Suprapubic skin (tissue), 4 donors: ENCODE measurements at regions not wholly inside any gene's neighbourhood (a gene's known extent, or its start where the extent isn't known, plus 50 kb on each side); places are given as distances from the start of the nearest gene placed in this dataset.

ENCODE experiments used
- DNase-seq, 2 donors: peaks; one replicate each; pipeline ENCODE4 v3.0.0-alpha.2; 2019; ENCODE audit warnings: low spot score in 2 of 2
- H3K27ac ChIP-seq: fragments of 200-600 bp; sonication (generic); one replicate; pipeline ENCODE4 v1.5.1; 2019
- H3K27me3 ChIP-seq: fragments of 200-600 bp; sonication (generic); one replicate; pipeline ENCODE4 v1.5.1; 2019
- H3K36me3 ChIP-seq: fragments of 200-600 bp; sonication (generic); one replicate; pipeline ENCODE4 v1.5.1; 2019
- H3K4me1 ChIP-seq: fragments of 200-600 bp; sonication (generic); one replicate; pipeline ENCODE4 v1.5.1; 2019
- H3K4me3 ChIP-seq: fragments of 200-600 bp; sonication (generic); one replicate; pipeline ENCODE4 v1.5.1; 2019; ENCODE audit warnings: mild to moderate bottlenecking
- H3K9me3 ChIP-seq: fragments of 200-600 bp; sonication (generic); one replicate; pipeline ENCODE4 v1.5.1; 2019
- EP300 ChIP-seq: sonication (generic); formaldehyde crosslinking; IDR thresholded peaks from one replicate; pipeline ENCODE4 v1.6.1; 2017; ENCODE audit warnings: antibody characterized with exemption
- POLR2A ChIP-seq, 2 donors: fragments of 450-650 bp; IDR thresholded peaks; one replicate each; pipeline ENCODE4 v1.6.1; 2017; ENCODE audit warnings: antibody characterized with exemption in 2 of 2, mild to moderate bottlenecking in 2 of 2, moderate library complexity in 2 of 2
- POLR2AphosphoS5 ChIP-seq, 3 donors: sonication (generic); formaldehyde crosslinking; IDR thresholded peaks; one replicate each; pipeline ENCODE4 v1.6.1; 2017; ENCODE audit warnings: antibody characterized with exemption in 3 of 3
- whole genome bisulfite sequencing: methylation state at CpG from one replicate; pipeline ENCODE4 v1.1.5; 2018; 5-methylcytosine and 5-hydroxymethylcytosine counted together
- TF ChIP-seq, protein P1 (sequence below), 2 donors: fragments of 200-600 bp in 1 of 2; fragments of 450-650 bp in 1 of 2; sonication (generic) in 1 of 2; IDR thresholded peaks; one replicate each; pipeline ENCODE4 v1.5.1; 2016 to 2019; ENCODE audit warnings: antibody characterized with exemption in 2 of 2, mild to moderate bottlenecking in 1 of 2, moderate library complexity in 1 of 2

DNA sequence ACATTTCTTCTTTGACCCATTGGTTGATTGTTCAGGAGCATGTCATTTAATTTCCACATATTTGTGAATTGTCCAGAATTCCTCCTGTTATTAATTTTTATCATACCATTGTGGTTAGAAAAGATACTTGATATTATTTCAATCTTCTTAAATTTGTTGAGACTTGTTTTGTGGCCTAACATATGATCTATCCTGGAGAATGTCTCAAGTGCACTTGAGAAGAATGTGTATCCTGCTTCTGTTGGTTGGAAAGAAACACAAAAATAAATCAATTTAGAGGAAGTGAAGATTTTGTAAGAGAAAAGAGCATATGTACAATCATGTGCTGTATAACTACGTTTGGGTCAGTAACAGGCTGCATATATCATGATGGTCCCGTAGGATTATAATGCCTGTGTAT, 118.6 kb upstream of the CDC42EP3 start:
- 68% methylated on average over 2 of the region's 2 CpGs for WGBS
- no peak for TF ChIP-seq EP300
- no peak for TF ChIP-seq POLR2A (IDR thresholded peaks at IDR 0.05)
- no peak for TF ChIP-seq POLR2AphosphoS5 (IDR thresholded peaks at IDR 0.05)
- TF ChIP-seq, protein P1, sequence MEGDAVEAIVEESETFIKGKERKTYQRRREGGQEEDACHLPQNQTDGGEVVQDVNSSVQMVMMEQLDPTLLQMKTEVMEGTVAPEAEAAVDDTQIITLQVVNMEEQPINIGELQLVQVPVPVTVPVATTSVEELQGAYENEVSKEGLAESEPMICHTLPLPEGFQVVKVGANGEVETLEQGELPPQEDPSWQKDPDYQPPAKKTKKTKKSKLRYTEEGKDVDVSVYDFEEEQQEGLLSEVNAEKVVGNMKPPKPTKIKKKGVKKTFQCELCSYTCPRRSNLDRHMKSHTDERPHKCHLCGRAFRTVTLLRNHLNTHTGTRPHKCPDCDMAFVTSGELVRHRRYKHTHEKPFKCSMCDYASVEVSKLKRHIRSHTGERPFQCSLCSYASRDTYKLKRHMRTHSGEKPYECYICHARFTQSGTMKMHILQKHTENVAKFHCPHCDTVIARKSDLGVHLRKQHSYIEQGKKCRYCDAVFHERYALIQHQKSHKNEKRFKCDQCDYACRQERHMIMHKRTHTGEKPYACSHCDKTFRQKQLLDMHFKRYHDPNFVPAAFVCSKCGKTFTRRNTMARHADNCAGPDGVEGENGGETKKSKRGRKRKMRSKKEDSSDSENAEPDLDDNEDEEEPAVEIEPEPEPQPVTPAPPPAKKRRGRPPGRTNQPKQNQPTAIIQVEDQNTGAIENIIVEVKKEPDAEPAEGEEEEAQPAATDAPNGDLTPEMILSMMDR (IDR thresholded peaks at IDR 0.05): no peak
- Histone ChIP-seq H3K27me3 (no peaks in the 10 kb centered on the region), H3K36me3 (no peaks in the 10 kb centered on the region), H3K4me1 (peaks cover 3% of the 10 kb centered on the region), H3K4me3 (no peak overlapping the region), H3K9me3 (peaks cover 6% of the 10 kb centered on the region), H3K27ac (no peak overlapping the region)
- DNase-seq: no peak

DNA sequence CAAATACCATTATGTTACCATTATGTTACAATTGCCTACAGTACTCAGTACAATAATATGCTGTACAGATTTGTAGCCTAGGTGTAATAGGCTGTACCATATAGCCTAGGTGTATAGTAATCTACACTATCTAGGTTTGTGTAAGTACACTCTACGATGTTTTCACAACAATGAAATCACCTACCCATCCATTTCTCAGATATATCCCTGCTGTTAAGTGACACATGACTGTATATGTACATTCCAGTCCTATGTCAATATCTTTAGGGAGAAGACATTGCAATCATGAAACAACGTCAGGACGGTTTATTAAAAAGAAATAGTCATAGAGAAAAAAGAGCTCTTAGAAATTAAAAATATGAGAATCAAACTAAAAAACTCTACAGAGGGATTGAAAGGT, 119.0 kb upstream of the CDC42EP3 start:
- Histone ChIP-seq H3K27me3 (no peaks in the 10 kb centered on the region), H3K36me3 (no peaks in the 10 kb centered on the region), H3K4me3 (no peak overlapping the region), H3K4me1 (peaks cover 3% of the 10 kb centered on the region), H3K9me3 (peaks cover 6% of the 10 kb centered on the region), H3K27ac (no peak overlapping the region)
- WGBS: 94% methylated on average over 3 of the region's 3 CpGs
- no peak for DNase-seq
- TF ChIP-seq, protein P1 (IDR thresholded peaks at IDR 0.05): no peak
- TF ChIP-seq EP300 (no peak), POLR2A (IDR thresholded peaks at IDR 0.05) (no peak), POLR2AphosphoS5 (IDR thresholded peaks at IDR 0.05) (no peak)

DNA sequence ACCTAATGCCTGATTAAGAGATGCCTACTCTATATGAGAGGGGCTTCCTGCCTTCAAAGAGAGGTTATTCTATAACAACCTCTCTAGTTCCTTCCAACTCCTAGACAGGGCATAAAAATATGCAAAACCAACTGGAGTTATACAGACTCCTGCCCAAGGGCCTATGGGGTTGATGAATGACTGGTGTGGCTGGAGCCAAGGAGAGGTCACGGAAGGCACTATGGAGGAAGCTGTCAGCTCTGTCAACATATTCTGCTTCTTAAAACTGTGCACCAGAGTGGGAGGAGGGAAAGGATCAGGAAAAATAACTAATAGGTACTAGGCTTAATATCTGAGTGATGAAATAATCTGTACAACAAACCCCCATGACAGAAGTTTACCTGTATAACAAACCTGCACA, 120.9 kb upstream of the CDC42EP3 start:
- Histone ChIP-seq H3K4me3 (no peak overlapping the region), H3K27me3 (no peaks in the 10 kb centered on the region), H3K36me3 (no peaks in the 10 kb centered on the region), H3K9me3 (peaks cover 6% of the 10 kb centered on the region), H3K4me1 (no peaks in the 10 kb centered on the region), H3K27ac (no peak overlapping the region)
- TF ChIP-seq EP300 (no peak), POLR2AphosphoS5 (IDR thresholded peaks at IDR 0.05) (no peak), POLR2A (IDR thresholded peaks at IDR 0.05) (no peak)
- TF ChIP-seq, protein P1 (IDR thresholded peaks at IDR 0.05): no peak
- DNase-seq: no peak
- 100% methylated on average over 1 of the region's 1 CpG for WGBS

DNA sequence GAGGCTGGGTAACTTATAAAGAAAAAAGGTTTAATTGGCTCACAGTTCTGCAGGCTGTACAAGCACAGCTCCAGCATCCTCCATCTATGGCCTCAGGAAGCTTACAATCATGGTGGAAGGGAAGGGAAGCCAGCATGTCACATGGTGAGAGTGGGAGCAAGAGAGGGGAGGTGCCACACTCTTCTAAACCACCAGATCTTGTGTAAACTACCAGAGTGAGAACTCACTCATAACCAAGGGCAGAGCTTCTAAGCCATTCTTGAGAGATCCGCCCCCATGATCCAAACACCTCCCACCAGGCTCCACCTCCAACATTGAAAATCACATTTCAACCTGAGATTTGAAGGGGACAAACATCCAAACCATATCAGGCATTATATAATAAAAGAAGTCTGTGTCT, 121.6 kb upstream of the CDC42EP3 start:
- no peak for TF ChIP-seq POLR2AphosphoS5 (IDR thresholded peaks at IDR 0.05)
- no peak for TF ChIP-seq POLR2A (IDR thresholded peaks at IDR 0.05)
- TF ChIP-seq, protein P1 (IDR thresholded peaks at IDR 0.05): no peak
- no peak for TF ChIP-seq EP300
- no peak overlapping the region for H3K4me3 ChIP-seq
- H3K9me3 ChIP-seq: peaks cover 6% of the 10 kb centered on the region
- H3K27me3 ChIP-seq: no peaks in the 10 kb centered on the region
- no peak for DNase-seq
- WGBS: 89% methylated on average over 1 of the region's 1 CpG
- no peak overlapping the region for H3K27ac ChIP-seq
- no peaks in the 10 kb centered on the region for H3K4me1 ChIP-seq
- H3K36me3 ChIP-seq: no peaks in the 10 kb centered on the region

DNA sequence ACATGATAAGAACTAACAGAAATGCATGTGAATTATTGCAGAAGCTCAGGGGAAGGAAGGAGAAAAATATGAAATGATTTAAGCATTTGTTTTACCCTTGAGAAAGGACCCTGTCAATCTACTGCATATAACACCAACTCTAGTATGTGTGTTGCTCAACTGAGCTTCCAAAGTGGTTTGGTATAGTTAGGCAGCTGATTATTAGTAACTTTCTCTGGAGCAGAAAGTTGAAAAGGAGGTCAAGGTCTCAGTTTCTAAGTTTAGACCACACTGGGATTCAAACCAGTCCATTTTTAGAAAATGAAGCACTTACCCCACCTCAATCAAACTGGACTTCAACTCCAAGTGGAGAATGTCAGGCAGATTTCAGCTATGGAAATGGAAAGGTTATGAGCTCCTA, 123.3 kb upstream of the CDC42EP3 start:
- no peaks in the 10 kb centered on the region for H3K27me3 ChIP-seq
- H3K27ac ChIP-seq: no peak overlapping the region
- no peaks in the 10 kb centered on the region for H3K36me3 ChIP-seq
- no peak for DNase-seq
- TF ChIP-seq EP300 (no peak), POLR2A (IDR thresholded peaks at IDR 0.05) (no peak), POLR2AphosphoS5 (IDR thresholded peaks at IDR 0.05) (no peak)
- TF ChIP-seq, protein P1 (IDR thresholded peaks at IDR 0.05): no peak
- no peaks in the 10 kb centered on the region for H3K9me3 ChIP-seq
- no peak overlapping the region for H3K4me3 ChIP-seq
- H3K4me1 ChIP-seq: no peaks in the 10 kb centered on the region
